Activated CD4-positive, alpha-beta memory T cell treated with anti-CD3 and anti-CD28 coated beads for 36 hours (primary cell): ENCODE measurements at regions not wholly inside any gene's neighbourhood (a gene's known extent, or its start where the extent isn't known, plus 50 kb on each side); places are given as distances from the start of the nearest gene placed in this dataset.
A peak's percentile ranks its signal among the peaks of the same experiment; 100 is the strongest.

ENCODE experiments used
- CTCF ChIA-PET: fragments of 350-600 bp; sonication (Branson Sonifier 250); formaldehyde crosslinking; loops from one replicate; lab custom pipeline; 2021; ENCODE audit warnings: antibody characterized with exemption, inconsistent platforms; lab: Charles Lee
- POLR2A ChIA-PET: fragments of 350-600 bp; sonication (Branson Sonifier 250); formaldehyde crosslinking; loops from one replicate; lab custom pipeline; 2021; ENCODE audit warnings: antibody characterized with exemption; lab: Charles Lee
- DNase-seq: peaks from one replicate; pipeline ENCODE4 v3.0.0-alpha.2; 2020
- H3K27ac Mint-ChIP-seq: one replicate; pipeline ENCODE4 v1.8.0; 2021; ENCODE audit warnings: mixed read lengths
- H3K27me3 Mint-ChIP-seq: one replicate; pipeline ENCODE4 v1.8.0; 2021; ENCODE audit warnings: mixed read lengths
- H3K36me3 Mint-ChIP-seq: one replicate; pipeline ENCODE4 v1.8.0; 2021; ENCODE audit warnings: mixed read lengths
- H3K4me1 Mint-ChIP-seq: one replicate; pipeline ENCODE4 v1.8.0; 2021; ENCODE audit warnings: low read depth, mixed read lengths
- H3K4me3 Mint-ChIP-seq: one replicate; pipeline ENCODE4 v1.8.0; 2021; ENCODE audit warnings: mild to moderate bottlenecking, mixed read lengths
- H3K9me3 Mint-ChIP-seq: one replicate; pipeline ENCODE4 v1.8.0; 2021; ENCODE audit warnings: mixed read lengths
- intact Hi-C: fragments of 100-400 bp; cut with micrococcal nuclease; formaldehyde crosslinking; loops from one replicate; pipeline ENCODE4 v1.15.1; 2023

GRCh38 chr1:244315996-244316395, 135.7 kb downstream of the ADSS2 start:
- Mint-ChIP-seq H3K27ac (no peak overlapping the region), H3K36me3 (no peaks in the 10 kb centered on the region), H3K9me3 (no peaks in the 10 kb centered on the region), H3K4me1 (peaks cover 13% of the 10 kb centered on the region), H3K4me3 (no peak overlapping the region), H3K27me3 (no peaks in the 10 kb centered on the region)
- ChIA-PET POLR2A (no interaction called here), CTCF (interaction anchor here (0.6 kb wide), 1 partner anchor 45 kb away, joined by 3 read pairs; no protein-coding TSS in a partner anchor)
- intact Hi-C loops: no loop called here
- DNase-seq: no peak

GRCh38 chr1:244316407-244316806, 135.3 kb downstream of the ADSS2 start:
- intact Hi-C loops: no loop called here
- no peak overlapping the region for H3K27ac Mint-ChIP-seq
- H3K9me3 Mint-ChIP-seq: no peaks in the 10 kb centered on the region
- ChIA-PET CTCF (no interaction called here), POLR2A (no interaction called here)
- no peaks in the 10 kb centered on the region for H3K36me3 Mint-ChIP-seq
- H3K27me3 Mint-ChIP-seq: no peaks in the 10 kb centered on the region
- no peak overlapping the region for H3K4me3 Mint-ChIP-seq
- H3K4me1 Mint-ChIP-seq: peaks cover 13% of the 10 kb centered on the region
- no peak for DNase-seq

- POLR2A ChIA-PET: no interaction called here
- Mint-ChIP-seq H3K4me1 (peaks cover 13% of the 10 kb centered on the region), H3K36me3 (no peaks in the 10 kb centered on the region), H3K9me3 (no peaks in the 10 kb centered on the region), H3K27me3 (no peaks in the 10 kb centered on the region), H3K27ac (no peak overlapping the region), H3K4me3 (no peak overlapping the region)
- intact Hi-C loops: no loop called here
- CTCF ChIA-PET: no interaction called here
- no peak for DNase-seq
These were observed 134.6 kb downstream of the ADSS2 start for GRCh38 chr1:244316986-244317655.

- no peak overlapping the region for H3K4me3 Mint-ChIP-seq
- POLR2A ChIA-PET: no interaction called here
- no peak overlapping the region for H3K27ac Mint-ChIP-seq
These were observed 133.6 kb downstream of the ADSS2 start for GRCh38 chr1:244318078-244318477.

GRCh38 chr1:244318512-244318911, 133.2 kb downstream of the ADSS2 start:
- ChIA-PET CTCF (no interaction called here), POLR2A (no interaction called here)
- no peaks in the 10 kb centered on the region for H3K27me3 Mint-ChIP-seq
- no peak overlapping the region for H3K4me3 Mint-ChIP-seq
- DNase-seq: no peak
- no peaks in the 10 kb centered on the region for H3K36me3 Mint-ChIP-seq
- intact Hi-C loops: loop anchor here (2.0 kb wide), 1 partner anchor 282 kb away; no protein-coding TSS in a partner anchor
- no peak overlapping the region for H3K27ac Mint-ChIP-seq
- peaks cover 22% of the 10 kb centered on the region for H3K4me1 Mint-ChIP-seq
- H3K9me3 Mint-ChIP-seq: no peaks in the 10 kb centered on the region

More at GRCh38 chr1:244318078-244318477, 133.6 kb downstream of the ADSS2 start:
- Mint-ChIP-seq H3K4me1 (peaks cover 19% of the 10 kb centered on the region), H3K36me3 (no peaks in the 10 kb centered on the region), H3K27me3 (no peaks in the 10 kb centered on the region), H3K9me3 (no peaks in the 10 kb centered on the region)
- intact Hi-C loops: loop anchor here (2.0 kb wide), 1 partner anchor 283 kb away; no protein-coding TSS in a partner anchor
- DNase-seq: no peak
- CTCF ChIA-PET: no interaction called here

GRCh38 chr1:244319283-244320132, 132.2 kb downstream of the ADSS2 start:
- Mint-ChIP-seq H3K9me3 (no peaks in the 10 kb centered on the region), H3K4me1 (peaks cover 29% of the 10 kb centered on the region), H3K27ac (peak overlapping the region; percentile 64), H3K27me3 (no peaks in the 10 kb centered on the region), H3K36me3 (no peaks in the 10 kb centered on the region), H3K4me3 (no peak overlapping the region)
- POLR2A ChIA-PET: no interaction called here
- intact Hi-C loops: loop anchor here (1.0 to 2.0 kb wide), 5 partner anchors 31 to 281 kb away; no protein-coding TSS in a partner anchor
- CTCF ChIA-PET: no interaction called here
- DNase-seq: peak; percentile 78

GRCh38 chr1:244322181-244322580, 129.5 kb downstream of the ADSS2 start:
- no peaks in the 10 kb centered on the region for H3K36me3 Mint-ChIP-seq
- DNase-seq: no peak
- POLR2A ChIA-PET: interaction anchor here (0.9 kb wide), 1 partner anchor 274 kb away, joined by 3 read pairs; no protein-coding TSS in a partner anchor
- H3K4me1 Mint-ChIP-seq: peaks cover 41% of the 10 kb centered on the region
- H3K9me3 Mint-ChIP-seq: no peaks in the 10 kb centered on the region
- H3K27me3 Mint-ChIP-seq: peaks cover 2% of the 10 kb centered on the region
- CTCF ChIA-PET: no interaction called here
- H3K27ac Mint-ChIP-seq: no peak overlapping the region
- intact Hi-C loops: no loop called here
- H3K4me3 Mint-ChIP-seq: no peak overlapping the region

GRCh38 chr1:244322791-244323521, 128.8 kb downstream of the ADSS2 start:
- H3K27ac Mint-ChIP-seq: peak overlapping the region; percentile 74
- peak; percentile 42 for DNase-seq
- POLR2A ChIA-PET: interaction anchor here (0.9 kb wide), 1 partner anchor 275 kb away, joined by 3 read pairs; no protein-coding TSS in a partner anchor
- H3K4me3 Mint-ChIP-seq: peak overlapping the region; percentile 23
- peaks cover 2% of the 10 kb centered on the region for H3K27me3 Mint-ChIP-seq
- H3K9me3 Mint-ChIP-seq: no peaks in the 10 kb centered on the region
- intact Hi-C loops: loop anchor here (1.0 kb wide), 1 partner anchor 129 kb away; no protein-coding TSS in a partner anchor
- CTCF ChIA-PET: interaction anchor here (1.2 kb wide), 1 partner anchor 24 kb away, joined by 5 read pairs; no protein-coding TSS in a partner anchor
- H3K4me1 Mint-ChIP-seq: peaks cover 41% of the 10 kb centered on the region
- H3K36me3 Mint-ChIP-seq: no peaks in the 10 kb centered on the region

- Mint-ChIP-seq H3K27me3 (peaks cover 2% of the 10 kb centered on the region), H3K36me3 (peaks cover 3% of the 10 kb centered on the region), H3K4me1 (peaks cover 37% of the 10 kb centered on the region), H3K9me3 (peaks cover 6% of the 10 kb centered on the region), H3K4me3 (peak overlapping the region; percentile 51), H3K27ac (peak overlapping the region; percentile 82)
- intact Hi-C loops: no loop called here
- POLR2A ChIA-PET: no interaction called here
- CTCF ChIA-PET: interaction anchor here (1.2 kb wide), 1 partner anchor 25 kb away, joined by 5 read pairs; no protein-coding TSS in a partner anchor
- no peak for DNase-seq
These were observed 127.4 kb downstream of the ADSS2 start for GRCh38 chr1:244324176-244324883.

GRCh38 chr1:244325056-244325758, 126.5 kb downstream of the ADSS2 start:
- ChIA-PET CTCF (interaction anchor here (1.1 to 1.3 kb wide), 2 partner anchors 26 to 136 kb away, joined by 3 to 4 read pairs; partner anchors contain the start of gene CATSPERE), POLR2A (no interaction called here)
- peaks cover 2% of the 10 kb centered on the region for H3K27me3 Mint-ChIP-seq
- peaks cover 30% of the 10 kb centered on the region for H3K4me1 Mint-ChIP-seq
- peak overlapping the region; percentile 45 for H3K4me3 Mint-ChIP-seq
- peak overlapping the region; percentile 82 for H3K27ac Mint-ChIP-seq
- intact Hi-C loops: no loop called here
- H3K9me3 Mint-ChIP-seq: peaks cover 6% of the 10 kb centered on the region
- peak; percentile 47 for DNase-seq
- peaks cover 3% of the 10 kb centered on the region for H3K36me3 Mint-ChIP-seq

GRCh38 chr1:244326757-244327156, 125.0 kb downstream of the ADSS2 start:
- peaks cover 28% of the 10 kb centered on the region for H3K4me1 Mint-ChIP-seq
- POLR2A ChIA-PET: no interaction called here
- H3K4me3 Mint-ChIP-seq: no peak overlapping the region
- intact Hi-C loops: no loop called here
- peaks cover 2% of the 10 kb centered on the region for H3K27me3 Mint-ChIP-seq
- H3K27ac Mint-ChIP-seq: no peak overlapping the region
- H3K36me3 Mint-ChIP-seq: peaks cover 3% of the 10 kb centered on the region
- H3K9me3 Mint-ChIP-seq: peaks cover 6% of the 10 kb centered on the region
- no peak for DNase-seq
- CTCF ChIA-PET: interaction anchor here (1.3 kb wide), 1 partner anchor 27 kb away, joined by 4 read pairs; no protein-coding TSS in a partner anchor
